K562 (cell line): ENCODE measurements at regions not wholly inside any gene's neighbourhood (a gene's known extent, or its start where the extent isn't known, plus 50 kb on each side); places are given as distances from the start of the nearest gene placed in this dataset.

Experiments
- ATAC-seq: fragments of 200-7000 bp; cut with Tn5 transposase; 3 replicates; pipeline ENCODE4 v1.9.1; 2020; ENCODE audit warnings: moderate library complexity
- BruUV-seq: library from RNA; stranded (reverse); fragments of 400-500 nt; replicated peaks from 2 replicates; lab custom pipeline; 2021; lab: Mats Ljungman, UMichigan
- CTCF ChIA-PET: fragments of 300-600 bp; formaldehyde crosslinking; extraction: SDS; loops from one replicate; lab custom pipeline; 2021; ENCODE audit warnings: low intra/inter-chr PET ratio; lab: Yijun Ruan, JAX
- POLR2A ChIA-PET: fragments of 300-600, 350-650 bp; sonication (Branson Sonifier 250); formaldehyde crosslinking; extraction: SDS; loops from one replicate; lab custom pipeline; 2021; ENCODE audit warnings: antibody characterized with exemption, inconsistent platforms; lab: Yijun Ruan, JAX
- DNase-seq, 4 experiments: peaks; one replicate each; pipeline versions ENCODE4 v3.0.0 to v3.0.0-alpha.2; 2011 to 2018; ENCODE audit warnings: low spot score in 3 of 4, mixed read lengths in 3 of 4; ENCODE audit errors: extremely low read depth in 1 of 4
- FAIRE-seq: peaks from 2 replicates; lab custom pipeline; 2011; peaks lifted over from hg19 to GRCh38; lab: Jason Lieb, UNC
- H2AFZ ChIP-seq: 2 replicates; pipeline ENCODE4 v1.6.0; 2011; ENCODE audit warnings: low read depth, low read length, control low read depth, inconsistent platforms
- H3K27ac ChIP-seq: fragments of 200-600 bp; 3 replicates; pipeline ENCODE4 v1.8.0; 2011; ENCODE audit warnings: low read depth, mild to moderate bottlenecking, control low read depth, inconsistent platforms, low read length, moderate library complexity, mixed read lengths; ENCODE audit errors: extremely low read depth
- H3K27me3 ChIP-seq, 2 experiments: fragments of 300-600 bp in 1 of 2; 2 replicates in 1 of 2; 3 replicates in 1 of 2; pipeline versions ENCODE4 v1.6.0 to v1.8.0; 2011; ENCODE audit warnings: inconsistent platforms in 2 of 2, low read length in 2 of 2, mild to moderate bottlenecking in 1 of 2, mixed read lengths in 1 of 2, moderate library complexity in 1 of 2; ENCODE audit not compliant: control insufficient read depth in 2 of 2, insufficient read depth in 2 of 2
- H3K36me3 ChIP-seq: fragments of 300-600 bp; 3 replicates; pipeline ENCODE4 v1.8.0; 2011; ENCODE audit warnings: mild to moderate bottlenecking, low read length, inconsistent platforms; ENCODE audit not compliant: control insufficient read depth, insufficient read depth
- H3K4me1 ChIP-seq, 2 experiments: fragments of 200-600 bp in 1 of 2; replicated peaks in 1 of 2; 2 replicates in 1 of 2; 3 replicates in 1 of 2; pipeline versions ENCODE4 v1.5.1 to v1.8.0; 2011; ENCODE audit warnings: inconsistent platforms in 2 of 2, low read length in 2 of 2, mild to moderate bottlenecking in 1 of 2, mixed read lengths in 1 of 2, moderate library complexity in 1 of 2; ENCODE audit not compliant: control insufficient read depth in 2 of 2, insufficient read depth in 2 of 2
- H3K4me2 ChIP-seq: 2 replicates; pipeline ENCODE4 v1.6.1; 2011; ENCODE audit warnings: low read length, control low read depth, inconsistent platforms, mixed read lengths; ENCODE audit not compliant: insufficient read depth
- H3K4me3 ChIP-seq: fragments of 200-600 bp; sonication (generic), shearing (Covaris generic); 2 replicates; pipeline ENCODE4 v1.5.1; 2016; ENCODE audit warnings: control low read depth, inconsistent platforms
- H3K79me2 ChIP-seq: fragments of 200-600 bp; 3 replicates; pipeline ENCODE4 v1.8.0; 2011; ENCODE audit warnings: low read length, inconsistent platforms; ENCODE audit not compliant: control insufficient read depth, insufficient read depth
- H3K9ac ChIP-seq, 2 experiments: 2 replicates each; pipeline versions ENCODE4 v1.6.0 to v1.6.1; 2011; ENCODE audit warnings: low read depth in 2 of 2, low read length in 2 of 2, control low read depth in 1 of 2, inconsistent platforms in 1 of 2, mild to moderate bottlenecking in 1 of 2, mixed read lengths in 1 of 2; ENCODE audit not compliant: insufficient read depth in 1 of 2
- H3K9me1 ChIP-seq: one replicate; pipeline ENCODE4 v1.6.0; 2011; ENCODE audit warnings: inconsistent platforms, mild to moderate bottlenecking, low read length, moderate library complexity; ENCODE audit not compliant: control insufficient read depth, insufficient read depth
- H3K9me3 ChIP-seq: replicated peaks from 2 replicates; pipeline ENCODE4 v1.5.1; 2011; ENCODE audit warnings: low read depth, low read length, inconsistent platforms; ENCODE audit not compliant: control insufficient read depth, insufficient read depth
- H4K20me1 ChIP-seq: replicated peaks from 2 replicates; pipeline ENCODE4 v1.6.1; 2011; ENCODE audit warnings: low read length, inconsistent platforms, mixed read lengths; ENCODE audit not compliant: control insufficient read depth, insufficient read depth
- CAMTA2 ChIP-seq: fragments of 250-450 bp; sonication (Bioruptor Pico); conservative IDR thresholded peaks from 2 replicates; pipeline ENCODE4 v1.5.1; 2022
- E2F1 ChIP-seq: sonication (generic); formaldehyde crosslinking; IDR thresholded peaks from 2 replicates; pipeline ENCODE4 v1.8.1; 2023; ENCODE audit warnings: mild to moderate bottlenecking, missing genetic modification reagents, moderate library complexity
- HDAC8 ChIP-seq: fragments of 450-650 bp; IDR thresholded peaks from 2 replicates; pipeline ENCODE4 v1.6.1; 2016; ENCODE audit warnings: mild to moderate bottlenecking, missing genetic modification characterization, moderate library complexity, missing compliant biosample characterization
- NCOA1 ChIP-seq: fragments of 450-650 bp; IDR thresholded peaks from 2 replicates; pipeline ENCODE4 v1.6.1; 2016; ENCODE audit warnings: low read depth
- RBBP5 ChIP-seq: fragments of 200-600 bp; sonication (generic); IDR thresholded peaks from 2 replicates; pipeline ENCODE4 v1.6.1; 2012; ENCODE audit warnings: borderline replicate concordance, mild to moderate bottlenecking, low read length, control low read depth, inconsistent platforms; ENCODE audit not compliant: insufficient read depth, poor library complexity, severe bottlenecking
- SLC30A9 ChIP-seq: fragments of 250-450 bp; sonication (Bioruptor Pico); IDR thresholded peaks from 2 replicates; pipeline ENCODE4 v1.8.0; 2022; ENCODE audit warnings: mild to moderate bottlenecking, moderate library complexity
- SMARCA5 ChIP-seq: fragments of 450-650 bp; IDR thresholded peaks from 2 replicates; pipeline ENCODE4 v1.6.1; 2016
- VEZF1 ChIP-seq: fragments of 200-800 bp; sonication (Bioruptor generic); IDR thresholded peaks from 2 replicates; pipeline ENCODE4 v1.6.1; 2017; ENCODE audit warnings: missing genetic modification characterization, missing compliant biosample characterization
- ZBTB7A ChIP-seq: IDR thresholded peaks from 2 replicates; pipeline ENCODE4 v1.6.1; 2011; ENCODE audit warnings: low read depth, mild to moderate bottlenecking, low read length, moderate library complexity, borderline replicate concordance; ENCODE audit not compliant: control insufficient read depth
- WGBS: fragments of 100-300 bp; shearing (Covaris generic); methylation state at CpG from one replicate; pipeline ENCODE4 v1.1.6; 2016; ENCODE audit warnings: low coverage, mixed read lengths; ENCODE audit not compliant: insufficient coverage; ENCODE audit errors: missing lambda C conversion rate; 5-methylcytosine and 5-hydroxymethylcytosine counted together
- in situ Hi-C: fragments of 300-500 bp; cut with MboI; formaldehyde crosslinking; loops from 4 replicates; pipeline ENCODE4 v1.15.0; 2018; ENCODE audit warnings: inconsistent platforms, mixed read lengths
- intact Hi-C: fragments of 100-400 bp; cut with micrococcal nuclease; formaldehyde crosslinking; loops from 2 replicates; pipeline ENCODE4 v1.14.2; 2022

- CTCF ChIA-PET = no interaction called here
- DNase-seq = no peak
- intact Hi-C loops = no loop called here
- Histone ChIP-seq H3K79me2 (no peaks in the 10 kb centered on the region), H2AFZ (no peak overlapping the region), H3K9me1 (no peaks in the 10 kb centered on the region)
- TF ChIP-seq HDAC8 (no peak), E2F1 (CRISPR knock-in tag) (no peak), ZBTB7A (no peak)
- TF ChIP-seq, all 486 proteins: peak for 0
- no peak overlapping the region for H3K9ac ChIP-seq
- H3K27me3 ChIP-seq = no peaks in the 10 kb centered on the region
- H3K9me3 ChIP-seq = no peaks in the 10 kb centered on the region
- ATAC-seq (no peak), FAIRE-seq (no peak)
- no peaks in the 10 kb centered on the region for H4K20me1 ChIP-seq
- in situ Hi-C loops = no loop called here
- H3K4me2 ChIP-seq = no peak overlapping the region
- WGBS = 0% methylated on average over 2 of the region's 2 CpGs
- no peaks in the 10 kb centered on the region for H3K4me1 ChIP-seq
- no TSS peak for BruUV-seq
- POLR2A ChIA-PET = no interaction called here
- no peak overlapping the region for H3K4me3 ChIP-seq
- no peaks in the 10 kb centered on the region for H3K36me3 ChIP-seq
- no peak overlapping the region for H3K27ac ChIP-seq
Observed at GRCh38 chr13:58302349-58302748, 670.8 kb downstream of the PCDH17 start.

- H3K4me2 ChIP-seq = no peak overlapping the region
- H3K9ac ChIP-seq = no peak overlapping the region
- POLR2A ChIA-PET = no interaction called here
- FAIRE-seq (no peak), DNase-seq (no peak), ATAC-seq (no peak)
- in situ Hi-C loops = no loop called here
- no peaks in the 10 kb centered on the region for H3K27me3 ChIP-seq
- CTCF ChIA-PET = no interaction called here
- BruUV-seq = no TSS peak
- no peak overlapping the region for H3K27ac ChIP-seq
- H2AFZ ChIP-seq = no peak overlapping the region
- no peak overlapping the region for H3K4me3 ChIP-seq
- no peaks in the 10 kb centered on the region for H3K79me2 ChIP-seq
- H3K36me3 ChIP-seq = no peaks in the 10 kb centered on the region
- 0% methylated on average over 1 of the region's 1 CpG for WGBS
- H3K4me1 ChIP-seq = no peaks in the 10 kb centered on the region
- intact Hi-C loops = no loop called here
- no peaks in the 10 kb centered on the region for H3K9me3 ChIP-seq
- no peaks in the 10 kb centered on the region for H4K20me1 ChIP-seq
- no peaks in the 10 kb centered on the region for H3K9me1 ChIP-seq
- no peak for TF ChIP-seq CAMTA2 (CRISPR knock-in tag)
- no peak for TF ChIP-seq VEZF1 (CRISPR knock-in tag)
- no peak for TF ChIP-seq NCOA1
- no peak for TF ChIP-seq SMARCA5
- no peak for TF ChIP-seq RBBP5
- TF ChIP-seq SLC30A9 (CRISPR knock-in tag) = no peak
Observed at GRCh38 chr13:58306062-58306461, 674.5 kb downstream of the PCDH17 start.
